GM18498 (cell line): ENCODE measurements at regions not wholly inside any gene's neighbourhood (a gene's known extent, or its start where the extent isn't known, plus 50 kb on each side); places are given as distances from the start of the nearest gene placed in this dataset.

Experiments
- ATAC-seq: cut with Tn5 transposase; IDR thresholded peaks from one replicate; pipeline ENCODE4 v1.9.1; 2021; ENCODE audit warnings: mild to moderate bottlenecking, moderate library complexity; ENCODE audit not compliant: unreplicated experiment

DNA sequence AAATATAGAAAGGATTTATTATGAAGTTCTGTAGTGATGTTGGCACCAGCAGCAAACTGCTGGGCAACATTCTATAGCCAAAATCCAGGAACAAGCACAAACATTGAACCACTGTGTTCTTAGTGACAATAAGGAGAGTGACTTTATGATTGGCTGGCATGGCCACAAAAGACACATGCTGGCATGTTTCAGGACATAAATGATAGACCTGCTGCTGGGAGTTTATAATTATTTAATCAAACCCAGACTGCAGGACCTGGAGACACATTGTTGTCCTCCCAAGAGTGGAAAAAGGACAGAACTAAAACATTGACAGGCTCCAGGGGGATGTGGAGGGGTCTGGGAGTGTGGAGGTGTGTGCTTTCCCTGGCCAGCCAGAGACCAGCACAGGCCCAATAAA lies 255.3 kb upstream of the LRTM1 start:
- ATAC-seq = no peak

- no peak for ATAC-seq
Observed at GRCh38 chr3:55180936-55181535, 253.2 kb upstream of the LRTM1 start.

GRCh38 chr3:55180161-55180560 lies 252.3 kb upstream of the LRTM1 start:
- ATAC-seq = no peak

GRCh38 chr3:55178336-55178735 lies 250.5 kb upstream of the LRTM1 start:
- ATAC-seq = no peak

DNA sequence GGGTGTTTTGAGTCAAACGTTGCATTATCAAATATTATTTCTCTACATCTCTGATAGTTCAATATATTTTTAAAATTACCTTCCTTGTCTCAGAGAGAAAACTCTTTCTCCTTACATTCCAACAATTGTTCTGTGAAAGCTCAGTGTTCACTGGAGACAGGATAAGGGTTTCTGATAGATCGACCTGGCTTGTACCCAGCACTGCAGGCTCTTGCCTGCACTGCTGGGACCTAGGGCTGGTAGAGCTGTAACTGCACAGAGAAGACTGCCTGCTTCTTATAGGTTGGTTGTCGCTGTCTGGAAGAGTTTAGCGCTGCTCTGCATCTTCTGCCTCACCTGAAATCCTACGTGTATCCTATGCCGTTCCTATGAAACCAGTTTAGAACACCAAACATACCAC lies 249.9 kb upstream of the LRTM1 start:
- no peak for ATAC-seq

DNA sequence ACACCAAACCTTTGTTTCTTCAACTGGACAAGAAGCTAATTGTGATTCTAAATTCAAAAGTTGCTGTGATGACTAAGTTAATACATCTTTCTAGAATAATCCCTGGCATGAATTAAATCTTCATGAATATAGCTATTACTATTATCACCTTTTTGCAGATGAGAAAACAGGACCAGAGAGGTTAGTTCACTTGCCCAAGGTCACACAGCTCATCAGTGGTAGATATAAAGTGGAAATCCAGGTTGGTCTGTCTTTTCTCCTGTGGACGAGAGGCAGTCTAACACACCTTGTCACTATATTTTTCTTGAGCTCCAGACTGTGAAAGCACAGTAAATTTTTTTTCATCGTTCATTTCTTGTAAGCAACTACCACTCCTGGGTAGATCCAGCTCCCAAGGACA lies 247.6 kb upstream of the LRTM1 start:
- no peak for ATAC-seq

- no peak for ATAC-seq
Observed at GRCh38 chr3:55174747-55175146, 246.9 kb upstream of the LRTM1 start.

- no peak for ATAC-seq
Observed at GRCh38 chr3:55173504-55173903, 245.6 kb upstream of the LRTM1 start.

DNA sequence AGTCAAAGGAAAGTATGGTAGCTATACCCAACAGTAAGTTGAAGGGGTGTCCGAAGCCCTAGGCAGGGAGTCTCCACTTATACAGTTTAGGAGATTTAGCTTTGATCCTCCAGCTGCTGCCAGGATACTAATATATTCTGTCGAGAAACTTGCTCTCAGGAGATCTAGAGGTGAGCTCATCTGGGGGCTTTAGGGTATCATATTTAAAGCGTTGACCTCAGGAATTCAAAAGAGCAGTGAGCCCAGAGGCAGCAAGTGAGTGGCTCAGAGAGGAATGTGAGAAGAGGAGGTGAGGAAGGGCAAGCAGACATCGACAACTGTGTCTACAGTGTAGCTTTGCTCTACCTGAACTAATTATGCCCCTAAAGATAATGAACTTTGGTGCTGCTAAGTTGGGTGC lies 245.1 kb upstream of the LRTM1 start:
- ATAC-seq = no peak

DNA sequence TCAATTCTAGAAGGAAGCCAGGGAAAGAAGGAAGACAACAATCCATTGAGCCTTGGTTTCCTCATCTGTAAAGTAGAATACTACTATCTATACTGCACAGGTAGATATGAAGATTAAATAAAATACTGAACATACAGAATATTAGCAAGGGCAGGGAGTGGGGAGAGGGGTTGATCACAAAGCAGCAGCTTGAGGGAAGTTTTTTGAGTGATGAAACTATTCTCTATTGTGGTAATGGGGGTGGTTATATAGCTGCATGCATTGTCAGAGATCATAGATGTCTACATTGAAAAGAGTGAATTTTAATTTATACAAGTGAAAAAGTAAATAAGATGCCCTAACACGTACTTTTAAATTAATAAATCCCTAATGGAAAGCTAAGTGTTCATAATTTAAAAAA lies 242.6 kb upstream of the LRTM1 start:
- ATAC-seq = no peak

DNA sequence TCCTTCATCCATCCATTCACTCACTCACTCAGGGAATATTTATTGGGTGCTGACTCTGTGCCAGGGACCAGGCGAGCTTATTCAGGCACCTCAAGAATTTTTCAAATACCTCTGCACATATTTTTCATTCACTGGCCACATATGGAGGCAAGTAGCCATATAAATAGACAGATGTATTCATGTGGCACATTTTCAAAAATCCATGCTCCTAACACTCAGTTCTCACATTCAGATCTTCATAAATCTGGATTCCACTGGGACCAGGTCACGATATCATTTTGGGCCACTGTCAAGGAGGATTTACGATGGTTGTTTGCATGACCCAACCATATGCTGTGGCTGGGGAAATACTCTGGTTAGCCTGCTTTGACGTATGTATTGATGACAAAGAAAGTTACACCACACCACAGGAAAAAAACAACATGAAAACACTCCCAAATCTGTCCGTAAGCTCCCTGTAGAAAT lies 241.8 kb upstream of the LRTM1 start:
- no peak for ATAC-seq

DNA sequence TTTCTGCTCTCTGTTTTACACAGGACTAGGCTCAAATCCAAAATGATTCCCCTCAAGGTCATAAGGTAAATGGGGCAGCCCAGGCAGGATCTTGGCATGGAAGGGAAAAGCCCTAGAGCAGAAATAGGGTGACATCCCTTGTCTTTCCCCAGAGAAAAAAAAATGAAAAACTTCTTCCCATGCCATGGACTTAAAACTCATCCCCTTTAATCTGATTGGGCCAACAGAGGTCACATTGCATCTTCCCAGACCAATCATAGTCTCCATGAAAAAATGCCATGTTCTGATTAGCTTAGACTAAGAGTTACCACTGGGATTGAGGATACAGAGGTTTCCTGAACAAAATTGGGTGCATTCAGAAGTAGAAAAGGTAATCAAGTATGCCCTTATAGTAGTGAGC lies 241.3 kb upstream of the LRTM1 start:
- ATAC-seq = no peak

DNA sequence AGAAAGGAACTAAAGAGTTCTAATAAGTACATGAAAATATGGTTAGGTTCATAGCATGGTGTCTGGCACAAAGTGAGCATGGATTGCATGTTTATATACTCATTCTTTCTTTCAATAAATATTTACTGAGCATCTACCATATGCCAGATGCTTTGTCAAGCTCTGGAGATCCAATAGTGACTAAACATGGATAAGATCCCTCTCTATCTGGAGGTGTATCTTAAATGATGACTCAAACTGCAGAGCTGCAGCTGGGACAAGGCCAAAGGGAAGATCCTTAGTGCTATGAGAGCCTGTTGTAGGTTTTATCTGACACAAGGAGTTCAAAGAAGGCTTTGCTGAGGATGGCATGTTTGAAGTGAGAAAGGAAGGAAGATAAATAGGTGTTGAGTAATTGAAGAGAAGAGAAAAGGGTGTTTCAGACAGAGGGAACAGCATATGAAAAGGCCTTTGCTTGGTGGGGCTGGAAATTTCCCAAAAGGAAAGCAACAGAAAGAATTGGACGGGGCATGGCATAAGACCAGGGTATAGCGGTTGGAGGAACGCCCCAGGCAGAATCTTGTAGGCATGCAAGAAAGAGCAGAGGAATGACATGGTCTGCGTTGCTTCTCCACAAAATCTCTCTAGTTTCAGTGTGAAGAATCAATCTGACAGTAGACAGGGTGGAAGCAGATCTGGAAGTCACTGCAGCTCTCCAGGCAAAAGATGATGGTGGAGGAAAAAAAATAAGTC lies 239.9 kb upstream of the LRTM1 start:
- no peak for ATAC-seq

GRCh38 chr3:55166576-55167555 lies 239.0 kb upstream of the LRTM1 start:
- no peak for ATAC-seq

DNA sequence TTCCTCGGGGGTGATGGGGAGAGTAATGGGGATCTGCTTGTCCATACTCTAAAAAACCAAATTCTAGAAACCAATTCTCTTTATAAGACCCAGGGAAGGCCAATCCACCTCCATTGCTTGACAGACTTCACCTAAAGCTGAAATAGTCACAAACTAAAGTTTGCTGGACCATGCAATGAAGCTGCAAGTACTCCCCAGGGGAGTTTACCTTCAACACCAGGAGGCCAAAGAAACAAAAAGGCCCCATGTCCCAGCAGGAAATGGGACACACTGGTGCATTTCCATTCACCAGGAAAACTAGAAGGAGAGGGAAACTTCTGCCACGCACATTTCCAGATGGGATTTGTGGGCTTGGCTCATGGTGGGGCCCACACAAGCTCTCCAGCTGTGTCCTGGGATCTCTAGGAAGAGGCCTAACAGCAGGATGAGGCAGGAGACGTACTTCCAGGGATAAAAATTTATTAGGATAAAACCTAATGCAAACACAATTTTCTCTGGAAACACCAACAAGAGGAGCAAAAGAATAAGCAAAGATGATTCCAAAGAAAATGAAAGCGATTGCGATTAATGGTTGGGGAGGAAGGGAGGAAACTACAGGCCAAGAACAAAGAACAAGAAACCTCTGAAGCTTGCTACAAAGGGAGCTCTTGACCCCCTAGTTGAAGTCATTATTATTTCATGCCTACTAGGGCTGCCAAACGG lies 238.0 kb upstream of the LRTM1 start:
- ATAC-seq = no peak

- ATAC-seq = no peak
Observed at GRCh38 chr3:55165278-55165677, 237.4 kb upstream of the LRTM1 start.

GRCh38 chr3:55164876-55165275 lies 237.0 kb upstream of the LRTM1 start:
- ATAC-seq = no peak

GRCh38 chr3:55164191-55164590 lies 236.3 kb upstream of the LRTM1 start:
- ATAC-seq = no peak

- ATAC-seq = no peak
Observed at GRCh38 chr3:55163421-55163820, 235.6 kb upstream of the LRTM1 start.

GRCh38 chr3:55162031-55162795 lies 234.4 kb upstream of the LRTM1 start:
- no peak for ATAC-seq
